ENCODE measurements at regions not wholly inside any gene's neighbourhood (a gene's known extent, or its start where the extent isn't known, plus 50 kb on each side); places are given as distances from the start of the nearest gene placed in this dataset.

GRCh38 chr2:59195851-59196250 is 954.7 kb upstream of the FANCL start:
- no peaks in the 10 kb centered on the region for H3K36me3 Mint-ChIP-seq

GRCh38 chr2:59191781-59192180 is 950.7 kb upstream of the FANCL start:
- ATAC-seq (no peak), DNase-seq (no peak)
- intact Hi-C loops (cut with micrococcal nuclease): no loop called here
- H3K9me3 Mint-ChIP-seq: peaks cover 0 to 4% (median 0%) of the 10 kb centered on the region in 11 donors
- Histone ChIP-seq H3K27ac (ENCODE audit: low read depth, low read length) (no peak overlapping the region), H3K27me3 (ENCODE audit: control insufficient read depth in 2 of 2, insufficient read depth in 2 of 2, low read length in 2 of 2) (no peaks in the 10 kb centered on the region), H3K4me3 (ENCODE audit: low read length) (no peak overlapping the region), H3K4me1 (ENCODE audit: control insufficient read depth in 2 of 2, insufficient read depth in 2 of 2, low read length in 2 of 2) (no peaks in the 10 kb centered on the region), H3K36me3 (ENCODE audit: control insufficient read depth in 2 of 3, insufficient read depth in 3 of 3, low read length in 3 of 3) (no peaks in the 10 kb centered on the region), H3K9me3 (ENCODE audit: control insufficient read depth in 2 of 3, low read length in 3 of 3) (no peaks in the 10 kb centered on the region)
- no peak overlapping the region for H3K27ac Mint-ChIP-seq
- CTCF ChIA-PET: no interaction called here
- H3K4me1 Mint-ChIP-seq: no peaks in the 10 kb centered on the region
- POLR2A ChIA-PET: no interaction called here
- H3K27me3 Mint-ChIP-seq: peaks cover 0 to 10% (median 0%) of the 10 kb centered on the region in 5 donors
- H3K4me3 Mint-ChIP-seq: no peak overlapping the region
- no peaks in the 10 kb centered on the region for H3K36me3 Mint-ChIP-seq

More at GRCh38 chr2:59195851-59196250, 954.7 kb upstream of the FANCL start:
- POLR2A ChIA-PET: no interaction called here
- H3K4me3 ChIP-seq (ENCODE audit: low read length): no peak overlapping the region
- peaks cover 0 to 4% (median 0%) of the 10 kb centered on the region in 3 experiments for H3K9me3 ChIP-seq (ENCODE audit: control insufficient read depth in 2 of 3, low read length in 3 of 3)
- no peaks in the 10 kb centered on the region for H3K4me1 ChIP-seq (ENCODE audit: control insufficient read depth in 2 of 2, insufficient read depth in 2 of 2, low read length in 2 of 2)
- intact Hi-C loops (cut with micrococcal nuclease): no loop called here
- no peak for DNase-seq
- H3K27ac ChIP-seq (ENCODE audit: low read depth, low read length): no peak overlapping the region
- no peaks in the 10 kb centered on the region for H3K4me1 Mint-ChIP-seq
- CTCF ChIA-PET: no interaction called here
- peaks cover 0 to 7% (median 0%) of the 10 kb centered on the region in 11 donors for H3K9me3 Mint-ChIP-seq
- no peak overlapping the region for H3K4me3 Mint-ChIP-seq
- H3K36me3 ChIP-seq (ENCODE audit: control insufficient read depth in 2 of 3, insufficient read depth in 3 of 3, low read length in 3 of 3): no peaks in the 10 kb centered on the region
- no peaks in the 10 kb centered on the region for H3K27me3 ChIP-seq (ENCODE audit: control insufficient read depth in 2 of 2, insufficient read depth in 2 of 2, low read length in 2 of 2)
- peaks cover 0 to 10% (median 0%) of the 10 kb centered on the region in 5 donors for H3K27me3 Mint-ChIP-seq
- H3K27ac Mint-ChIP-seq: no peak overlapping the region
- no peak for ATAC-seq

GRCh38 chr2:59190518-59190917 is 949.4 kb upstream of the FANCL start:
- Histone ChIP-seq H3K9me3 (ENCODE audit: control insufficient read depth in 2 of 3, low read length in 3 of 3) (no peaks in the 10 kb centered on the region), H3K4me3 (ENCODE audit: low read length) (no peak overlapping the region), H3K36me3 (ENCODE audit: control insufficient read depth in 2 of 3, insufficient read depth in 3 of 3, low read length in 3 of 3) (no peaks in the 10 kb centered on the region), H3K4me1 (ENCODE audit: control insufficient read depth in 2 of 2, insufficient read depth in 2 of 2, low read length in 2 of 2) (no peaks in the 10 kb centered on the region), H3K27ac (ENCODE audit: low read depth, low read length) (no peak overlapping the region), H3K27me3 (ENCODE audit: control insufficient read depth in 2 of 2, insufficient read depth in 2 of 2, low read length in 2 of 2) (no peaks in the 10 kb centered on the region)
- Mint-ChIP-seq H3K4me1 (no peaks in the 10 kb centered on the region), H3K27me3 (peaks cover 0 to 10% (median 0%) of the 10 kb centered on the region in 5 donors), H3K9me3 (peaks cover 0 to 4% (median 0%) of the 10 kb centered on the region in 11 donors), H3K36me3 (no peaks in the 10 kb centered on the region), H3K4me3 (no peak overlapping the region), H3K27ac (no peak overlapping the region)
- CTCF ChIA-PET: no interaction called here
- POLR2A ChIA-PET: no interaction called here
- intact Hi-C loops (cut with micrococcal nuclease): no loop called here
- ATAC-seq (no peak), DNase-seq (no peak)

- intact Hi-C loops (cut with micrococcal nuclease): no loop called here
- no peak overlapping the region for H3K27ac ChIP-seq (ENCODE audit: low read depth, low read length)
- H3K4me3 Mint-ChIP-seq: no peak overlapping the region
- no peak overlapping the region for H3K27ac Mint-ChIP-seq
- ChIA-PET CTCF (no interaction called here), POLR2A (no interaction called here)
- no peaks in the 10 kb centered on the region for H3K36me3 Mint-ChIP-seq
- no peaks in the 10 kb centered on the region for H3K27me3 Mint-ChIP-seq
- no peaks in the 10 kb centered on the region for H3K9me3 ChIP-seq (ENCODE audit: control insufficient read depth in 2 of 3, low read length in 3 of 3)
- H3K4me1 Mint-ChIP-seq: no peaks in the 10 kb centered on the region
- no peak overlapping the region for H3K4me3 ChIP-seq (ENCODE audit: low read length)
- H3K9me3 Mint-ChIP-seq: peaks cover 0 to 4% (median 0%) of the 10 kb centered on the region in 11 donors
- no peaks in the 10 kb centered on the region for H3K4me1 ChIP-seq (ENCODE audit: control insufficient read depth in 2 of 2, insufficient read depth in 2 of 2, low read length in 2 of 2)
- no peaks in the 10 kb centered on the region for H3K36me3 ChIP-seq (ENCODE audit: control insufficient read depth in 2 of 3, insufficient read depth in 3 of 3, low read length in 3 of 3)
- ATAC-seq (no peak), DNase-seq (no peak)
- H3K27me3 ChIP-seq (ENCODE audit: control insufficient read depth in 2 of 2, insufficient read depth in 2 of 2, low read length in 2 of 2): no peaks in the 10 kb centered on the region
Measured at GRCh38 chr2:59184276-59185020, 943.3 kb upstream of the FANCL start.

- Histone ChIP-seq H3K4me1 (ENCODE audit: control insufficient read depth in 2 of 2, insufficient read depth in 2 of 2, low read length in 2 of 2) (no peaks in the 10 kb centered on the region), H3K4me3 (ENCODE audit: low read length) (no peak overlapping the region), H3K9me3 (ENCODE audit: control insufficient read depth in 2 of 3, low read length in 3 of 3) (no peaks in the 10 kb centered on the region), H3K36me3 (ENCODE audit: control insufficient read depth in 2 of 3, insufficient read depth in 3 of 3, low read length in 3 of 3) (no peaks in the 10 kb centered on the region), H3K27ac (ENCODE audit: low read depth, low read length) (no peak overlapping the region), H3K27me3 (ENCODE audit: control insufficient read depth in 2 of 2, insufficient read depth in 2 of 2, low read length in 2 of 2) (no peaks in the 10 kb centered on the region)
- H3K36me3 Mint-ChIP-seq: no peaks in the 10 kb centered on the region
- peaks cover 0 to 2% (median 0%) of the 10 kb centered on the region in 11 donors for H3K9me3 Mint-ChIP-seq
- no peaks in the 10 kb centered on the region for H3K4me1 Mint-ChIP-seq
- intact Hi-C loops (cut with micrococcal nuclease): no loop called here
- no peaks in the 10 kb centered on the region for H3K27me3 Mint-ChIP-seq
- ATAC-seq: no peak
- DNase-seq: no peak
- H3K4me3 Mint-ChIP-seq: no peak overlapping the region
- ChIA-PET POLR2A (no interaction called here), CTCF (no interaction called here)
- H3K27ac Mint-ChIP-seq: no peak overlapping the region
Measured at GRCh38 chr2:59183070-59183469, 941.9 kb upstream of the FANCL start.

GRCh38 chr2:59182249-59182648 is 941.1 kb upstream of the FANCL start:
- no peaks in the 10 kb centered on the region for H3K4me1 ChIP-seq (ENCODE audit: control insufficient read depth in 2 of 2, insufficient read depth in 2 of 2, low read length in 2 of 2)
- no peak overlapping the region for H3K4me3 ChIP-seq (ENCODE audit: low read length)
- peaks cover 0 to 2% (median 0%) of the 10 kb centered on the region in 11 donors for H3K9me3 Mint-ChIP-seq
- H3K4me3 Mint-ChIP-seq: no peak overlapping the region
- H3K27ac Mint-ChIP-seq: no peak overlapping the region
- ChIA-PET POLR2A (no interaction called here), CTCF (no interaction called here)
- H3K27ac ChIP-seq (ENCODE audit: low read depth, low read length): no peak overlapping the region
- H3K36me3 Mint-ChIP-seq: no peaks in the 10 kb centered on the region
- no peaks in the 10 kb centered on the region for H3K9me3 ChIP-seq (ENCODE audit: control insufficient read depth in 2 of 3, low read length in 3 of 3)
- H3K27me3 ChIP-seq (ENCODE audit: control insufficient read depth in 2 of 2, insufficient read depth in 2 of 2, low read length in 2 of 2): no peaks in the 10 kb centered on the region
- intact Hi-C loops (cut with micrococcal nuclease): no loop called here
- no peaks in the 10 kb centered on the region for H3K27me3 Mint-ChIP-seq
- ATAC-seq (no peak), DNase-seq (no peak)
- no peaks in the 10 kb centered on the region for H3K36me3 ChIP-seq (ENCODE audit: control insufficient read depth in 2 of 3, insufficient read depth in 3 of 3, low read length in 3 of 3)
- H3K4me1 Mint-ChIP-seq: no peaks in the 10 kb centered on the region

- Mint-ChIP-seq H3K4me3 (no peak overlapping the region), H3K9me3 (peaks cover 0 to 2% (median 0%) of the 10 kb centered on the region in 11 donors), H3K27me3 (no peaks in the 10 kb centered on the region), H3K27ac (no peak overlapping the region), H3K4me1 (no peaks in the 10 kb centered on the region), H3K36me3 (no peaks in the 10 kb centered on the region)
- POLR2A ChIA-PET: no interaction called here
- CTCF ChIA-PET: no interaction called here
- H3K4me1 ChIP-seq (ENCODE audit: control insufficient read depth in 2 of 2, insufficient read depth in 2 of 2, low read length in 2 of 2): no peaks in the 10 kb centered on the region
- no peaks in the 10 kb centered on the region for H3K27me3 ChIP-seq (ENCODE audit: control insufficient read depth in 2 of 2, insufficient read depth in 2 of 2, low read length in 2 of 2)
- ATAC-seq (no peak), DNase-seq (no peak)
- no peaks in the 10 kb centered on the region for H3K9me3 ChIP-seq (ENCODE audit: control insufficient read depth in 2 of 3, low read length in 3 of 3)
- H3K4me3 ChIP-seq (ENCODE audit: low read length): no peak overlapping the region
- no peaks in the 10 kb centered on the region for H3K36me3 ChIP-seq (ENCODE audit: control insufficient read depth in 2 of 3, insufficient read depth in 3 of 3, low read length in 3 of 3)
- intact Hi-C loops (cut with micrococcal nuclease): no loop called here
- no peak overlapping the region for H3K27ac ChIP-seq (ENCODE audit: low read depth, low read length)
Measured at GRCh38 chr2:59181347-59181746, 940.2 kb upstream of the FANCL start.

Measured in naive thymus-derived CD4-positive, alpha-beta T cell (primary cell).